Activated CD4-positive, CD25-positive, alpha-beta regulatory T cell treated with anti-CD3 and anti-CD28 coated beads, Interleukin-2, amount 50 U/mL, for 72 hours (primary cell): ENCODE measurements at regions not wholly inside any gene's neighbourhood (a gene's known extent, or its start where the extent isn't known, plus 50 kb on each side); places are given as distances from the start of the nearest gene placed in this dataset.

ENCODE experiments used
- DNase-seq: peaks from one replicate; pipeline ENCODE4 v3.0.0; 2021

GRCh38 chr6:56377295-56377694 is 129.9 kb upstream of the COL21A1 start:
- no peak for DNase-seq

- DNase-seq, result no peak
These were observed 128.4 kb upstream of the COL21A1 start for GRCh38 chr6:56375806-56376205.

GRCh38 chr6:56374841-56375369 is 127.5 kb upstream of the COL21A1 start:
- DNase-seq, result no peak

- DNase-seq, result no peak
These were observed 125.1 kb upstream of the COL21A1 start for GRCh38 chr6:56372406-56372995.

GRCh38 chr6:56370561-56371211 is 123.3 kb upstream of the COL21A1 start:
- DNase-seq, result no peak

- no peak for DNase-seq
These were observed 122.8 kb upstream of the COL21A1 start for GRCh38 chr6:56370127-56370540.

GRCh38 chr6:56368491-56368890 is 121.1 kb upstream of the COL21A1 start:
- DNase-seq, result no peak

GRCh38 chr6:56366141-56366852 is 118.9 kb upstream of the COL21A1 start:
- DNase-seq, result no peak

- DNase-seq, result no peak
These were observed 117.5 kb upstream of the COL21A1 start for GRCh38 chr6:56364827-56365339.

- no peak for DNase-seq
These were observed 117.0 kb upstream of the COL21A1 start for GRCh38 chr6:56364431-56364826.

- DNase-seq, result no peak
These were observed 116.5 kb upstream of the COL21A1 start for GRCh38 chr6:56363796-56364430.

GRCh38 chr6:56361812-56362211 is 114.4 kb upstream of the COL21A1 start:
- DNase-seq, result no peak

GRCh38 chr6:56359201-56359899 is 112.0 kb upstream of the COL21A1 start:
- DNase-seq, result peak; percentile 38

GRCh38 chr6:56357616-56358373 is 110.4 kb upstream of the COL21A1 start:
- no peak for DNase-seq

GRCh38 chr6:56356426-56356825 is 109.0 kb upstream of the COL21A1 start:
- no peak for DNase-seq

- DNase-seq, result no peak
These were observed 106.5 kb upstream of the COL21A1 start for GRCh38 chr6:56353860-56354259.

- no peak for DNase-seq
These were observed 103.4 kb upstream of the COL21A1 start for GRCh38 chr6:56350628-56351260.

- DNase-seq, result no peak
These were observed 101.8 kb upstream of the COL21A1 start for GRCh38 chr6:56349194-56349593.

GRCh38 chr6:56348578-56348977 is 101.2 kb upstream of the COL21A1 start:
- DNase-seq, result no peak

- DNase-seq, result no peak
These were observed 100.1 kb upstream of the COL21A1 start for GRCh38 chr6:56347526-56347925.

- no peak for DNase-seq
These were observed 99.6 kb upstream of the COL21A1 start for GRCh38 chr6:56346958-56347357.
